K562 (cell line): ENCODE measurements at regions not wholly inside any gene's neighbourhood (a gene's known extent, or its start where the extent isn't known, plus 50 kb on each side); places are given as distances from the start of the nearest gene placed in this dataset.

Experiments
- ATAC-seq: fragments of 200-7000 bp; cut with Tn5 transposase; 3 replicates; pipeline ENCODE4 v1.9.1; 2020; ENCODE audit warnings: moderate library complexity
- BruUV-seq: library from RNA; stranded (reverse); fragments of 400-500 nt; replicated peaks from 2 replicates; lab custom pipeline; 2021; lab: Mats Ljungman, UMichigan
- CTCF ChIA-PET: fragments of 300-600 bp; formaldehyde crosslinking; extraction: SDS; loops from one replicate; lab custom pipeline; 2021; ENCODE audit warnings: low intra/inter-chr PET ratio; lab: Yijun Ruan, JAX
- POLR2A ChIA-PET: fragments of 300-600, 350-650 bp; sonication (Branson Sonifier 250); formaldehyde crosslinking; extraction: SDS; loops from one replicate; lab custom pipeline; 2021; ENCODE audit warnings: antibody characterized with exemption, inconsistent platforms; lab: Yijun Ruan, JAX
- DNase-seq, 4 experiments: peaks; one replicate each; pipeline versions ENCODE4 v3.0.0 to v3.0.0-alpha.2; 2011 to 2018; ENCODE audit warnings: low spot score in 3 of 4, mixed read lengths in 3 of 4; ENCODE audit errors: extremely low read depth in 1 of 4
- FAIRE-seq: peaks from 2 replicates; lab custom pipeline; 2011; peaks lifted over from hg19 to GRCh38; lab: Jason Lieb, UNC
- H2AFZ ChIP-seq: 2 replicates; pipeline ENCODE4 v1.6.0; 2011; ENCODE audit warnings: low read depth, low read length, control low read depth, inconsistent platforms
- H3K27ac ChIP-seq: fragments of 200-600 bp; 3 replicates; pipeline ENCODE4 v1.8.0; 2011; ENCODE audit warnings: low read depth, mild to moderate bottlenecking, control low read depth, inconsistent platforms, low read length, moderate library complexity, mixed read lengths; ENCODE audit errors: extremely low read depth
- H3K27me3 ChIP-seq, 2 experiments: fragments of 300-600 bp in 1 of 2; 2 replicates in 1 of 2; 3 replicates in 1 of 2; pipeline versions ENCODE4 v1.6.0 to v1.8.0; 2011; ENCODE audit warnings: inconsistent platforms in 2 of 2, low read length in 2 of 2, mild to moderate bottlenecking in 1 of 2, mixed read lengths in 1 of 2, moderate library complexity in 1 of 2; ENCODE audit not compliant: control insufficient read depth in 2 of 2, insufficient read depth in 2 of 2
- H3K36me3 ChIP-seq: fragments of 300-600 bp; 3 replicates; pipeline ENCODE4 v1.8.0; 2011; ENCODE audit warnings: mild to moderate bottlenecking, low read length, inconsistent platforms; ENCODE audit not compliant: control insufficient read depth, insufficient read depth
- H3K4me1 ChIP-seq, 2 experiments: fragments of 200-600 bp in 1 of 2; replicated peaks in 1 of 2; 2 replicates in 1 of 2; 3 replicates in 1 of 2; pipeline versions ENCODE4 v1.5.1 to v1.8.0; 2011; ENCODE audit warnings: inconsistent platforms in 2 of 2, low read length in 2 of 2, mild to moderate bottlenecking in 1 of 2, mixed read lengths in 1 of 2, moderate library complexity in 1 of 2; ENCODE audit not compliant: control insufficient read depth in 2 of 2, insufficient read depth in 2 of 2
- H3K4me2 ChIP-seq: 2 replicates; pipeline ENCODE4 v1.6.1; 2011; ENCODE audit warnings: low read length, control low read depth, inconsistent platforms, mixed read lengths; ENCODE audit not compliant: insufficient read depth
- H3K4me3 ChIP-seq: fragments of 200-600 bp; sonication (generic), shearing (Covaris generic); 2 replicates; pipeline ENCODE4 v1.5.1; 2016; ENCODE audit warnings: control low read depth, inconsistent platforms
- H3K79me2 ChIP-seq: fragments of 200-600 bp; 3 replicates; pipeline ENCODE4 v1.8.0; 2011; ENCODE audit warnings: low read length, inconsistent platforms; ENCODE audit not compliant: control insufficient read depth, insufficient read depth
- H3K9ac ChIP-seq, 2 experiments: 2 replicates each; pipeline versions ENCODE4 v1.6.0 to v1.6.1; 2011; ENCODE audit warnings: low read depth in 2 of 2, low read length in 2 of 2, control low read depth in 1 of 2, inconsistent platforms in 1 of 2, mild to moderate bottlenecking in 1 of 2, mixed read lengths in 1 of 2; ENCODE audit not compliant: insufficient read depth in 1 of 2
- H3K9me1 ChIP-seq: one replicate; pipeline ENCODE4 v1.6.0; 2011; ENCODE audit warnings: inconsistent platforms, mild to moderate bottlenecking, low read length, moderate library complexity; ENCODE audit not compliant: control insufficient read depth, insufficient read depth
- H3K9me3 ChIP-seq: replicated peaks from 2 replicates; pipeline ENCODE4 v1.5.1; 2011; ENCODE audit warnings: low read depth, low read length, inconsistent platforms; ENCODE audit not compliant: control insufficient read depth, insufficient read depth
- H4K20me1 ChIP-seq: replicated peaks from 2 replicates; pipeline ENCODE4 v1.6.1; 2011; ENCODE audit warnings: low read length, inconsistent platforms, mixed read lengths; ENCODE audit not compliant: control insufficient read depth, insufficient read depth
- BRCA1 ChIP-seq, 2 experiments: fragments of 450-650 bp in 1 of 2; sonication (generic) in 1 of 2; formaldehyde crosslinking in 1 of 2; IDR thresholded peaks; 2 replicates each; pipeline versions ENCODE4 v1.5.0 to v1.6.1; 2017 to 2020; ENCODE audit warnings: mild to moderate bottlenecking in 1 of 2, missing genetic modification reagents in 1 of 2
- ERF ChIP-seq: fragments of 450-650 bp; formaldehyde crosslinking; IDR thresholded peaks from 2 replicates; pipeline ENCODE4 v1.4.0; 2020; ENCODE audit warnings: mild to moderate bottlenecking, mixed read lengths
- GABPB2 ChIP-seq: fragments of 250-450 bp; sonication (Bioruptor Pico); conservative IDR thresholded peaks from 2 replicates; pipeline ENCODE4 v1.5.1; 2021; ENCODE audit warnings: mild to moderate bottlenecking
- HDAC6 ChIP-seq: IDR thresholded peaks from 2 replicates; pipeline ENCODE4 v1.6.1; 2012; ENCODE audit warnings: low read depth, mild to moderate bottlenecking, control low read depth, inconsistent platforms, low read length, moderate library complexity
- MAFG ChIP-seq: fragments of 450-650 bp; conservative IDR thresholded peaks from 2 replicates; pipeline ENCODE4 v1.6.1; 2016; ENCODE audit warnings: missing genetic modification characterization, missing compliant biosample characterization
- NCOA1 ChIP-seq: fragments of 450-650 bp; IDR thresholded peaks from 2 replicates; pipeline ENCODE4 v1.6.1; 2016; ENCODE audit warnings: low read depth
- NFRKB ChIP-seq: fragments of 450-650 bp; IDR thresholded peaks from 2 replicates; pipeline ENCODE4 v1.6.1; 2016; ENCODE audit warnings: low read depth
- POLR3A ChIP-seq: IDR thresholded peaks from 2 replicates; pipeline ENCODE4 v1.6.1; 2011; ENCODE audit warnings: borderline replicate concordance, mild to moderate bottlenecking, moderate library complexity; ENCODE audit not compliant: insufficient read length, insufficient read depth; ENCODE audit errors: extremely low read depth
- RBM17 ChIP-seq: fragments of 200-400 bp; formaldehyde crosslinking; IDR thresholded peaks from 2 replicates; pipeline ENCODE4 v1.6.1; 2017; ENCODE audit warnings: low read depth, mild to moderate bottlenecking, low read length, borderline replicate concordance
- TSC22D4 ChIP-seq: fragments of 450-650 bp; IDR thresholded peaks from 2 replicates; pipeline ENCODE4 v1.6.1; 2016; ENCODE audit warnings: missing genetic modification characterization, missing biosample characterization, control low read depth
- XRCC5 ChIP-seq: fragments of 200-400 bp; formaldehyde crosslinking; IDR thresholded peaks from 2 replicates; pipeline ENCODE4 v1.6.1; 2017; ENCODE audit warnings: low read depth, mild to moderate bottlenecking, low read length
- ZC3H11A ChIP-seq: IDR thresholded peaks from 2 replicates; pipeline ENCODE4 v1.6.1; 2012; ENCODE audit warnings: low read depth, low read length, improper control_type of control experiment
- ZEB2 ChIP-seq: fragments of 450-650 bp; IDR thresholded peaks from 2 replicates; pipeline ENCODE4 v1.6.1; 2016
- ZNF184 ChIP-seq: sonication (generic); formaldehyde crosslinking; IDR thresholded peaks from 2 replicates; pipeline ENCODE4 v1.5.0; 2020; ENCODE audit warnings: missing genetic modification reagents
- ZNF561 ChIP-seq: fragments of 450-650 bp; formaldehyde crosslinking; conservative IDR thresholded peaks from 2 replicates; pipeline ENCODE4 v1.4.0; 2020; ENCODE audit warnings: mild to moderate bottlenecking, moderate library complexity
- ZNF584 ChIP-seq: fragments of 200-800 bp; sonication (Bioruptor generic); IDR thresholded peaks from 2 replicates; pipeline ENCODE4 v1.6.1; 2016; ENCODE audit warnings: low read depth, mild to moderate bottlenecking, missing genetic modification characterization, missing compliant biosample characterization
- WGBS: fragments of 100-300 bp; shearing (Covaris generic); methylation state at CpG from one replicate; pipeline ENCODE4 v1.1.6; 2016; ENCODE audit warnings: low coverage, mixed read lengths; ENCODE audit not compliant: insufficient coverage; ENCODE audit errors: missing lambda C conversion rate; 5-methylcytosine and 5-hydroxymethylcytosine counted together
- in situ Hi-C: fragments of 300-500 bp; cut with MboI; formaldehyde crosslinking; loops from 4 replicates; pipeline ENCODE4 v1.15.0; 2018; ENCODE audit warnings: inconsistent platforms, mixed read lengths
- intact Hi-C: fragments of 100-400 bp; cut with micrococcal nuclease; formaldehyde crosslinking; loops from 2 replicates; pipeline ENCODE4 v1.14.2; 2022
- TF ChIP-seq, protein P1 (sequence below): fragments of 250-450 bp; sonication (Bioruptor Pico); IDR thresholded peaks from 2 replicates; pipeline ENCODE4 v1.5.0; 2021; ENCODE audit warnings: mild to moderate bottlenecking, moderate library complexity
- TF ChIP-seq, protein P2 (sequence below): fragments of 250-450 bp; sonication (Bioruptor Pico); IDR thresholded peaks from 2 replicates; pipeline ENCODE4 v1.8.0; 2022; ENCODE audit warnings: inconsistent platforms, mild to moderate bottlenecking, moderate library complexity, borderline replicate concordance

DNA sequence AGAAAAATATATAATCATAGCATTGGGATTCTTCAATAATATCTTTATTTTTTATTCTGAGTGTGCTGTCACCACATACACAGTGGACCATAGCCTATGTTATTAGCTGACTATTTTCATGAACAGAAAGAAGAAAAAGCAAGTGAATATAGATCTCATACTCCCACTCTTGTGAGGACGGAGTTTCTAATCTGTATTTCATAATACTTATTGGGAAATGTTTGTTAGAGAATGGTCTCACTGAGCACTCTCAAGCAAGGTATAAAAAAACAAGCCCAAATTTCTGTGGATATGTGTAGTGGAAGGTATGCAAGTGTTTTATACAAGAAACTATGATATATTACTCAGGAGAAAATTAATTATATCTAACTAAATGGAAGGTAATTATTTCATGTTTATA is 1218.1 kb downstream of the SLITRK1 start:
- no peaks in the 10 kb centered on the region for H3K4me1 ChIP-seq
- no peak overlapping the region for H3K4me3 ChIP-seq
- H4K20me1 ChIP-seq = no peaks in the 10 kb centered on the region
- no peak overlapping the region for H3K4me2 ChIP-seq
- no peak overlapping the region for H3K27ac ChIP-seq
- TF ChIP-seq HDAC6 (no peak), NCOA1 (no peak), TSC22D4 (tag) (no peak), ZEB2 (no peak), XRCC5 (no peak), ZNF561 (CRISPR knock-in tag) (no peak), ZNF184 (CRISPR knock-in tag) (no peak), GABPB2 (CRISPR knock-in tag) (no peak), BRCA1 (IDR thresholded peaks at IDR 0.05) (no peak), BRCA1 (CRISPR knock-in tag; IDR thresholded peaks at IDR 0.05) (no peak), MAFG (no peak), NFRKB (no peak), ERF (CRISPR knock-in tag) (no peak), POLR3A (no peak), RBM17 (no peak), ZC3H11A (no peak), ZNF584 (CRISPR knock-in tag) (no peak)
- TF ChIP-seq, protein P1, sequence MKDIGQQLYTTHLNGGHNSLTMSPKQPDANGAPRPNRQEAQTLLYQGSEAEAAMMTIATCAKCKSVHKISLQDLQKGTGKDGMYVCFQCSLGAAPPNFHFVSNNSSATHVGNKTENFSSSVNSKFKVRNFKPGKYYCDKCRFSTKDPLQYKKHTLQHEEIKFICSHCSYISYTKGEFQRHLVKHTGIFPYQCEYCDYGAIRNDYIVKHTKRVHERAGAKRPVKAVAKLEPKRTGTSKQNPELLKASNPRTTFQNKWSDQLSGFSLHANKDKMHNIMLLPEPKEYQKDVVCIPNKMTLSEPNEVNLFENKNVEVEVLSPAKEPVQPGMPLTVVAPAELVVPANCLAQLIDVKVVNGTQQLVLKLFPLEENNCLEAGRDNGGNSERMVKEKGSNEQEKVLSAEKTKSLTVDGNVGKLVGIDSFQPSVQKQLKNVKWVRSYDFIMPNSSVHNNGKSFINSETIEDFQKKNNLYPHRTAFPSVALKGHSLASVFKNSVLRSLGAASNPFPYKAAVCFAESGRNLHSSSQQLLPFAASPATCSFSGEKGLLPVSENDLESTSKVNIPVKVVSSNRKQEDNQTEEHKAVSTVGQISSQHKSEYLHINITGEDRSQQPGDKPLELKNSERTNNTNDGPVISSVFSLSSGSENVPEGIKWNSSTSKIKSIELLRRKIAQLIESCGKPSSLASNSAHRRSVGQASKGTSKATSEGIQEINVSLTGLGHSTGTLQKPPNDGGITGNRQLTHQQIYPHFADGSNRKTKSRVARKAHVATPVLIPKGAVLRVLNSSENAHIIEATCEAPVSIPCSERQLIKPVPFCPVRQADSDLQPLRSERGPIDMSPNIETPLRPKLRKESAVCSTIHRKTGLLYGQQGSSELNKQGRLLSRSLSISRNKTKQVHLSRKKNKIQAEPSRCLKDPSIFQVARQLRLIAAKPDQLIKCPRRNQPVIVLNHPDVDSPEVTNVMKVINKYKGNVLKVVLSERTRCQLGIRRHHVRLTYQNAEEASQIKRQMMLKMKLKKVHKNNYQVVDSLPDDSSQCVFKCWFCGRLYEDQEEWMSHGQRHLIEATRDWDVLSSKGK (CRISPR knock-in tag) = no peak
- TF ChIP-seq, protein P2, sequence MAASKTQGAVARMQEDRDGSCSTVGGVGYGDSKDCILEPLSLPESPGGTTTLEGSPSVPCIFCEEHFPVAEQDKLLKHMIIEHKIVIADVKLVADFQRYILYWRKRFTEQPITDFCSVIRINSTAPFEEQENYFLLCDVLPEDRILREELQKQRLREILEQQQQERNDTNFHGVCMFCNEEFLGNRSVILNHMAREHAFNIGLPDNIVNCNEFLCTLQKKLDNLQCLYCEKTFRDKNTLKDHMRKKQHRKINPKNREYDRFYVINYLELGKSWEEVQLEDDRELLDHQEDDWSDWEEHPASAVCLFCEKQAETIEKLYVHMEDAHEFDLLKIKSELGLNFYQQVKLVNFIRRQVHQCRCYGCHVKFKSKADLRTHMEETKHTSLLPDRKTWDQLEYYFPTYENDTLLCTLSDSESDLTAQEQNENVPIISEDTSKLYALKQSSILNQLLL (CRISPR knock-in tag) = no peak
- ChIA-PET CTCF (no interaction called here), POLR2A (no interaction called here)
- no peak overlapping the region for H3K9ac ChIP-seq
- no peak for DNase-seq
- no peaks in the 10 kb centered on the region for H3K27me3 ChIP-seq
- in situ Hi-C loops = no loop called here
- no peaks in the 10 kb centered on the region for H3K9me1 ChIP-seq
- no TSS peak for BruUV-seq
- FAIRE-seq = no peak
- WGBS = 17% methylated on average over 1 of the region's 1 CpG
- no peak overlapping the region for H2AFZ ChIP-seq
- no peak for ATAC-seq
- no peaks in the 10 kb centered on the region for H3K79me2 ChIP-seq
- no peaks in the 10 kb centered on the region for H3K9me3 ChIP-seq
- intact Hi-C loops = no loop called here
- no peaks in the 10 kb centered on the region for H3K36me3 ChIP-seq
